ENCODE measurements at regions not wholly inside any gene's neighbourhood (a gene's known extent, or its start where the extent isn't known, plus 50 kb on each side); places are given as distances from the start of the nearest gene placed in this dataset.

GRCh38 chr16:29317269-29317668 is 89.2 kb downstream of the NPIPB11 start:
- TF ChIP-seq CTCF (IDR thresholded peaks at IDR 0.05) (no peak), POLR2A (IDR thresholded peaks at IDR 0.05) (no peak)

All from esophagus squamous epithelium (tissue), 4 donors.